Limb (tissue), 2 donors: ENCODE measurements at regions not wholly inside any gene's neighbourhood (a gene's known extent, or its start where the extent isn't known, plus 50 kb on each side); places are given as distances from the start of the nearest gene placed in this dataset.
"Not testable (repeated sequence)": the region's sequence is repeated elsewhere in the genome, so short reads cannot be mapped to it uniquely, and the experiment has no call there.

Experiments used
- DNase-seq, 2 donors: peaks; one replicate each; pipeline ENCODE4 v3.0.0-alpha.2; 2016; ENCODE audit errors: extremely low spot score in 2 of 2

DNA sequence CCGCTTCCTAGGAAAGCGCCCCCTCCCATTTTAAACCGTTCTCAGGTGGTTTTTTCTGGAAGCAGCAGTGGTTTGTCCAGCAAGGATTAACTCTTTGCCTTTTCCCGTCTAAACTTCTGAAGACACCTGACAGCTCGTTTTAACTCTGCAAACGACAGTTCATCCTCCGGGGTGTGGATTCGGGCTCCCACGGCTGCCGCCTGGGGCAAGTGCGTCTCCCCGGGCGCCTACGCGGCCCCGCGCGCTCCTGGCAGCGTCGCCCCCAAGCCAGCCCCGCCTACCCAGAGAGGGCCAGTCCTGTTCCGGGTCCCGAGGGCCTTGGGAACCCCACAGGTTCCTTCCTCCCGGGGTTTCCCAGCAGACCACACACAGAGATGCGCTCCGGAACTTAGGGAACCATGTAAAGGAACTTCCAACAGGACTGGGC lies 54.4 kb downstream of the PRR18 start:
- no peak for DNase-seq

DNA sequence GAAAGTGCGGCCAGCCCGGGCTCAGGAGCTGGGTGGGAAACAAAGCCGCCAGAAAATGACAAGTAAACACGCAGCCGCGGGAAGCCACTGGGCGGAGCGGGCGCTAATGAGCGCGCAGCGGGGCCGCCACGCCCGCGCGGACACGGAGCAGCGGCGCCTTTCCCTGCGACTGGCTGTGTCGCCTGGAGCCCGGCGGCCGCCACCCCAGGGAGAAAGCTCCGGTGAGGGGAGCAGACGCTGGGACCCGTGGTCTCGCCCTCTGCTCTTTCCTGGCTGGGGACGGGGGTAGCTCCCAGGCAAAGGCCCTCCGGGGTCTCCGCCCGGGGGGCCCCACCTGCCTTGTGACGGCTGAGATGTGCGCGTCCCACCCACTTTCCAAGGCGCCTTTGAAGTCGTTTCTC lies 54.9 kb downstream of the PRR18 start:
- DNase-seq, result peak in 1 of 2 donors; percentile 57

DNA sequence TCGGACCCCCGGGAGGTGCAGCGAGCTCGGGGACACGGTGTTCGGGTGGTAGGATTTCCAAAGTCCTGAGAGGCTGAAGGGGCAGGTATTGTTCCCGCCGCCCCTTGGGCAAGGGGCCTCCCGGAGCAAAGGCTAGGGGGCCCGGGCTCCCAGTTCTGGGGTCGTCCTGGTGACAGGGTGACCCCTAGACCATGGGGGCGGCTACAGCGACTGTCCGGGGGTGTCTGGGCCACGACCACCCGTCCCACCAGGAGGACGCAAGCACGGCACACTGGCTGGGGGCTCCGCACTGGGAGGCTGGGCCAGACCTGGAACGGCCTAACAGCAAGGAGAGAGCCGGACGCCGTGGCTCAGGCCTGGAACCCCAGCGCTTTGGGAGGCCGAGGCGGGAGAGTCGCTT lies 55.6 kb downstream of the PRR18 start:
- DNase-seq, result no peak

DNA sequence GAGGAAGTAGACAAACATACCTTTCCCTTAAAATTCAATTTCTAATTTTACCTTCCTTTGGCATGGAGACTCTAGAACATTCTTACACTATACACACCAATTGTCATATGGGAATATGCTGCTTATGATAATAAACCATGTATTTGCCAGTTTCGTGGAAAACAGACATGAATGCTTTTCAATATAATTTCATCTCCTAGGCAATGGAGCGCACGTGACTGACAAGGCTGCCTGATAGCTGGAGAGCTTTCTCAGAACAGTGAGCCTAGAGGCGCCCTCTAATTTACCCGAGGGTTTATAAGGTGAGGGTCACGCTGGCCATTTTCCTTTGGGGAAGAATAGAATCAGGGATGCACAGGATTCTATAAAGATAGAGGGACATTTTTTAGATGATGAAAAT lies 56.5 kb downstream of the PRR18 start:
- no peak for DNase-seq

DNA sequence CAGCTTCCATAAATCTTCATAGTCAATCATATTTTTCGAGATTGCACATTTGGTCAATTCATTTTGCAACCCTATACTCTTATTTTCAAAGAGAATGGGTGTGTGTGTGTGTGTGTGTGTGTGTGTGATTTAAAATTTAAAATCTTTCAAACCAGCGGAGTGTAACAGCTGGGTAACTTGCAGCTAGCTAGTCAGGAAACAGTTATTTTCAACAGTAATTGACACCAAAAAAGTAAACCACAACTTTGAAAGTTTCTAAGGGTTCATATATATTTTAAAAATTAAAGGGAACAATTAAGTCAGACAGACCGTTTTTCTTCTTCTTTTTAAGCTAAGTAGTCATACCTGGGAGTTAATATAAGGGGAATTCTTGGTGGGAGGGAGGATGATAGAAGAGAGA lies 57.0 kb downstream of the PRR18 start:
- no peak for DNase-seq

DNA sequence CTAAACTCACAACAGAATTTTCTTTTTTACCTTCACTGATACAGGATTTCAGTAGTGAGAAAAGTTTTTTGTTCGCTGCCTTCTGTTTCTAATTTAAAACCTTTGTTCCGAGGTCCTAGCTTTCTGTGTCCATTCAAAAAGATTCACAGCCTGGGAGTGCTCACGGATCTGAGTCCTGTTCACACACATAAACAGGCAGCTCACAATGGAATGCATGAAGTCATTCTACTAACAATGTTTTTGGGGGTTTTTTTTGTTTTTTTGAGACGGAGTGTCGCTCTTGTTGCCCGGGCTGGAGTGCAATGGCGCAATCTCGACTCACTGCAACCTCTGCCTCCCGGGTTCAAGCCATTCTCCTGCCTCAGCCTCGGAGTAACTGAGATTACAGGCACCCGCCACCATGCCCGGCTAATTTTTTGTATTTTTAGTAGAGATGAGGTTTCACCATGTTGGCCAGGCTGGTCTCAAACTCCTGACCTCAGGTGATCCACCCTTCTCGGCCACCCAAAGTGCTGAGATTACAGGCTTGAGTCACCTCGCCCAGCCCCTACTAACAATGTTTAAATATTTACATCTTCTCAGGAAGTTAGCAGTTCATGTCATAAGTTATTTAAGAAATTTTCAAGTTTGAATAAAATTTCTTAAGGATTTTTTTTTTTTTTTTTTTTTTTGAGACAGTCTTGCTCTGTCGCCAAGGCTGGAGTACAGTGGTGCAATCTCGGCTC lies 59.0 kb downstream of the PRR18 start:
- not testable (repeated sequence) for DNase-seq

DNA sequence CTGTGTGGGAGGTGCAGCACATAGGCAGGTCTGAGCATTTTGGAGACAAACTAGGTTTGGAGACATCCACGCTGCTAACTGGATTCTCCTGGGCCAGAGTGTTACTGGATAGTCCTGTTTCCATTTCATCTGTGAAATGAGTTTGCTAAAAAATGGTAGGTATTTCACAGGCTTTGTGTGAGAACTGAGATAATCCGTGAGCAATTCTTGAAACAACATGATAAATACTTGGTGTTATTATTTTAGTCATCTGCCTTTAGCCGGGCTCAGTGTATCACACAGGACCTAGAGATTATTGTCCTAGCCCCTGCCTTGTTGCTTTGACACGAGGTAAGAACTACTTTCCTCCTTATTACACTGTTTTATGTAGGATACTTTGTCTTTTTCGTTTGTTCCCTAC lies 63.0 kb downstream of the PRR18 start:
- DNase-seq, result no peak

DNA sequence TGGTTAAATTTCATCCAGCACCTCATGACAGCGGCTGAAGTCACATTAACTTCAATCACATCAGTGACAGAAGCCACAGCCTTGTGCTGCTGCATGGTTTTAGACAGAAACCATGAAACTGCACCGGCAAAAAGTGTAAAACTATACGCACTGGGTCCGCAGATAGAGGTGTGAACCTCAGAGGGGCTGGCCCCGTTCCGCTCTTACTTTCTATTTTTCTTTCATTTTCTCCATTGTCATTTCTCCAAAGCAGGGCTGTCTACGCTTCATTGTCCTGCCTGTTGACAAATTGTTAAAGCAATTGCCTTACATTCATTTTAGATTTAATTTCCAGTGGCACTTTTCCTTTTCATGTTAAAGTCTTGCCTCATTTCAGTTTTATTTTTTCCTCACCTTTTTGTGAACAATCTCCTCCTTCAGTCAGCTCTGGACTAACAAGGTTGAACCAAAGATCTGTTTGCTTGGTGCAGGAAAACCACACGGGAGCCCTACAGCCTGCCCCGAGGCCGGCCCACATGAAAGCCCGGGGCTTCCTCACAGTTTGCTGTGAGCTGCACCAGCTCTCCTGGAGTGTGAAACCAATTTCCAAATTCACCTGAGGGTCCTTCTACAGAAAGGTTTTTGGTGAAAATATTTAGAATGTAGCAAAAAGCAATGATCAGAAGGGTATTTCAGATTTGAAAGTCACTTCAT lies 63.7 kb downstream of the PRR18 start:
- no peak for DNase-seq

DNA sequence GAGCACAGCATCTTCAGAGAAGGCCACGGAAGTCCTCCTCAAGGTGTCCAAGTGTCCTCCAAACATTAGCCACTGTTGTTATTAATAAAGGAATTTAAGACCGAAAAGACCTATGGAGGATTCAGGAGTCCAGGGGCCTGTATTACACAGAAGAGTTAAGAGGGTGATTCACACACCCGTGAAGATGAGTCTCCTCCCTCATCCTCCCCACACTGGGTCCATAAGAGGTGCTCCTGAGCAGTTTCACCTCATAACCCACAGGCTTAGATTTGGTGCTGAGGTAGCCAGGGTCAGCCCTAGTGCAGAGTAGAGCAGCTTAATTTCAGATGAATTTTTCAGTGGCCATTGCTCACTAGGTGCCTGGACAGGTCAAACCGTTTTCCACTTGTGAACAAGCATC lies 65.3 kb downstream of the PRR18 start:
- DNase-seq, result no peak

DNA sequence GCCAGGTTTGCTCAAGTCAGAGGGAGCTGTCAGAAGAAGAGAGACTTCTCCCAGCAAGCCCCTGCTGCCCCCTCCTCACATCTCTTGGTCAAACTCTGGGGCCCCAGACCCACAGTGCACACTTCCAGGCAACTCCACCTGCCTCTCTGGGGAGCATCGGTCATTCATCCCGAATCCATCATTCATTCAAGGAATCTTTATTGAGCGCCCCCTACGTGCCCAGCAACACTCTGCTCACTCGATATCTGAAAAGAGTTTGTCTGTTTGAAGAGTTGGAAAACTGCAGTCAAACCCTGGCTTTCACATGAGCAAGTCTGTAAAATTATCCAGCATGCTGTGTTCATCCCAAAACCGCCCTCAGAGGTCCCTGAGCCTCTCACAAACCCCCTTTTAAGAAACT lies 66.2 kb downstream of the PRR18 start:
- no peak for DNase-seq

DNA sequence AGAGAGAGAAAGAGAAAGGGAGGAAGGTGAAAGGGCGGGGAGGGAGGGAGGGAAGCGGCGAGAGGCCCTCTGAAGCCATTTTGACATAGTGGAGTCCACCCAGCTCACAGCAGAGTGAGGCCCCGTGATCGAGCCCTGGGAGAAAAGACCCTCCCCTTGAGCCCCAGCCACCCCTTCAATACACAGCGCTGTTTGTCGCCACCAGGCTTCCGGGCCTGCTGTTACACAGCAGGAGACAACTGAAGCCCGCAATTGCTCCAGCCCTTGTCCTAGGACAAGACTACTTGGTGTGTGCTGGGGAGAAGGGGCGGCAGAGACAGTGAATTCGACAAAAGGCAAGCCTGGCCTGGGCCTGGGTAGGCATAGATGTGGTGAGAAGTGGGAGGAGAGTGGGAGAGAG lies 67.3 kb downstream of the PRR18 start:
- DNase-seq, result no peak

DNA sequence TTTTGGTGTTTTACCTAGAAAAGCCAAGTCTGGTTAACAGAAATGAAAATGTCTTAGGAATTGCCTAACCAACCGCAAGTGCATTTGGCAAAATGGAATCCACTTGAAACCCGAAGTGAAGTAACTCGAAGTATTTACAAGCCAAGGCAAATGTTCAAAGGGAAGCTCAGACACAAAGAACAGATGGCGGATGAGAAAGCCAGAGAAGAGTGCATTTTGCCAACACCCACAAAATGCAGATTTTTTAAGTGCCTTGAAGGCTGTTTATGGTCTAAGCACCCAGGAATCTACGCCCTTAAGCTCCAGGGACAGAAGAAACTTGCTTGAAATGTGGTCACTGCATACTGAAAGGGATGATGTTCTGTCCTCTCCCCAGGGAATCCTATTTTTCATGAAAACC lies 70.0 kb upstream of the TBXT start:
- DNase-seq, result no peak

DNA sequence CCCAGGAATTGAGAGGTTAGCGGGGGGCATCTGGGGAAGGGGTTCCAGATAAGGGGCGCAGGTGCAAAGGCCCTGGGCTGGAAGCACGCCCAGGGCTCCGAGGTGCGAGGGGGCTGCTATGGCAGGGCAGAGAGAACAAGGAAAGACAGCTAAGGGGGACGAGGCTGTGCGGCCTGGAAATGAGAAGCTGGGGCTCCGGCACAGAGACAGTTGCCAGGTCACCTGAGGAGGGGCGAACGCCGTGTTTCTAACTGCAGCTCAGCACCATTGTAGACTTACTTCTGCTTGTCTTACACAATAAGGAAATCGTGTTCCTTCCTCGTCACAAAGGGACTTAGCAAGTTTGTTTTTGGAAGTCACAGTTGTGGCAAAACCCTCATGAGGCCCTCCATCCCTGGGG lies 68.9 kb upstream of the TBXT start:
- no peak for DNase-seq

DNA sequence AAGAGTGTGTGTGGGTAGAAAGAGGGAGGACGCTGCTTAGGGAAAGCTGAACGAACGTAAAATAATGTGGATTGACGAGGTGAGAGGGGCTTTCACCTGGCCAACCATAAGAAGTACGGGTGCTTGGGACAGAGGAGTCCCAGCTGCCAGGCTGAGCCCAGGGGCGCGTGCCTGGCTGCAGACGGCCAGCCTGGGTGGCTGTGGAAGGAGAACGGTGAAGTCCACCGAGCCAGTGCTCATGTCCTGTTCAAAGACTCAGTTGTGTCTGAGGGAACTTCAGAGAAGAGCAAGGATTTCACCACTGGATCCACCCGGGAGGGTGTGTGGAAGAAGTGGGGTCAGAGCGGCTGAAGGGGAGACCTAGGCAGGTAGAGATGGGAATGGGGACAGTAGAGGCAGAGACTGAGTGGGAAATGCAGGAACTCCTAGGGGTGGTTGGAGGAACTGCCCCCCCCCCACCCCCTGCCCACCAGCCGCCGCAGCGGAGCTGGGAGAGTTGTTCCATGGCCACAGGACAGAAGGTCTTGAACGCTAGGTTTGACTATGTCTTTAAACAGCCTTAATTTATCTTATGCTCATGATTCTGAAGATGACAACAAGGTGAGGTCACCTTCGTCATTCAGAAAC lies 68.1 kb upstream of the TBXT start:
- DNase-seq, result no peak

DNA sequence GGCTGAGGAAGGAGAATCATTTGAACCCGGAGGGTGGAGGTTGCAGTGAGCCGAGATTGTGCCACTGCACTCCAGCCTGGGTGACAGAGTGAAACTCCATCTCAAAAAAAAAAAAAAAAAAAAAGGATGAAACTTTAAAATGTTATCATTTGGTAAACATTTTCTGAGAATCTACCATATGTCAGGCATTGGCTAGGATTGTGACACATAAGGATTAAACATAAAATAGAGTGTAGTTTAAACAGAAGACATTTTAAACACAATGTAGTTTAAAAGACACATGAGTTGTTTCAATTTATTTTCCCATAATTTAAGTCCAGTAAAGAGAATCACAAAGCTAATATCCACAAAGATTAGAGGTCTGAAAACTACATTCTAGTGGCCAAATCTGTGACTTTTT lies 63.5 kb upstream of the TBXT start:
- DNase-seq, result not testable (repeated sequence)

DNA sequence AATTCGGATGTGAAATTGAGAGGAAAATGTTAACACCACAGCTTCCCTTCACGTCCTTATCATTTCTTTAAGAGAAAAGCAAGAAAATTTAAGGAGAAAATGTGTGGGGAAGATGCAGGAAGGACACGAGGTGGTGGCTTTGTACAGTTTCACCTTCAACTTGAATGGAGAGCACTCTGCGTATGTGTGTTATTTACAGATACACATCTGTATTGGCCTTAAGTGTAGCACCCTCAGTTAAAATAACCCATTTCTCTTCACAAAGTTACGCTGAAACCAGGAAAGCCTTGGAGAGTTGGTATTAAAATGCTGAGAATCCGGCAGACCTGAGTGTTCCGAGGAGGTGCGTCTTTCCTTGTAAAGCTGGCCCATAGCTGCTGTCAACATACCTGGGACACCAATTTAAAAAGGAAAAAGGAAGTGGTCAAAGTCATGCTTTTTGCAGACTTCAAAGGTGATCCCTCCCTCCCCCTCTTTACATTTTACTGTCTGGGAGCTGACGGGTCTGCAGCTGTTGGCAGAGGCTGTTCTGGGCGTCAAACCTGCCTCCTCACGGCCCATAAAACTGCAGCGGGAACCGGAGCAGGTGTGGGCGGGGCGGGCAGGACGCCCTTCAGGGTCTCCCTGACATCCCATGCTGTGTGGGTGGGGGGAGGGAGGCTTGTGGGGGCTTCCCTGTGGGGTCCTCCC lies 61.3 kb upstream of the TBXT start:
- DNase-seq, result no peak

DNA sequence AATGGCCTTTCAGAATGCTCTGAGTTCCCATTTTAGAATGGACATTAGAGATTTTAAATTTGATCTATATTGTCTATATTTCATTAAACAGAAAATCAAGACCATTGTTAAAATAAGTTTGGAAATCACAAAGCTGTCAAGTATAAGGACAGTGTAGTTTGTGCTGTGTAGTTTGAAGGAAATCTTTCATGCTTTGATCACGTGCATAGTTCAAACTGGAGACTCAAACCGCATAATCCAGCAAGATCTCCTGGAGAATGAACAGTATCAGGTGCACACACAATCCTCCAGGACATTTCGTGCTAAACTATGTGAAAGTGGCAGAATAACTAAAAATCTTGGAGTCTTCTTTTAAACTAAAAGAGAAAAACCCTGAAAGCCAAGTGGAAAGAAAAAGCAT lies 60.8 kb upstream of the TBXT start:
- DNase-seq, result no peak

DNA sequence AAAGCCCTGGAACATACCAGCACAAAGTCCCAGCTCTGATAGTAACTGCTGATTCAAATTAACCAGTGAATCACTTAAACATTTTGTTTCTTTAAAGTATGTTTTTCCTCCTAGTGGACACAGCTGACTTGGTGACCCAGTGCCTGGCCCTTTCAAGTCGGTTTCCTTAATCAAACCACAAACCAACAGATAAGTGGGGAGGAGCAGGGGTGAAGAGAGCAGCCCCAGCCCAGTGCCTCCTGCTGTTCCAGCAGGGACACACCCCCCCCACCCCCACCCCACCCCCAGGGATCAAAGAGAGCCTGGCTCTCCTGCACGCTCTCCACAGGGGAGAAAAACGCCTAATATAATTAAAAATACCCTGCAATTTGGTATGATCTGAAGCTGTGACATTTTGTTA lies 55.4 kb upstream of the TBXT start:
- no peak for DNase-seq

DNA sequence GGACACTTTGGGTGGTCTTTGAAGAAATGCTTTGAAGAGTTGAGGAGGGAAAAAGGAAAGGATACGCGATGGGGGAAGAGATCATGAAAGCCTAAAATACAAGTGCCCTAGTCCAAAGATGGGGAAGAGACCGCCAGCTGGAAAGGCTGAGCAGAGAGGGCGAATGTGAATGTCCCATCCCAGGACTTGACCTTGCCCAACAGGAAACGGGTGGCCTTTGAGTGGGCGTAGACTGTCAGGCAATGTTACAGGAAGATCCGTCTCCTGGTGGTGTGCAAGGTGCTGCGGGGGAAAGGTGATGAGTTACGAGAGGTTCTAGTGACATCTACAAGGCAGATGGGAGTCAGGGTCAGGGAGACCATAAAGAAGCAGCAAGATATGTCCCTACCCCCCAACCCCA lies 55.0 kb upstream of the TBXT start:
- DNase-seq, result no peak

DNA sequence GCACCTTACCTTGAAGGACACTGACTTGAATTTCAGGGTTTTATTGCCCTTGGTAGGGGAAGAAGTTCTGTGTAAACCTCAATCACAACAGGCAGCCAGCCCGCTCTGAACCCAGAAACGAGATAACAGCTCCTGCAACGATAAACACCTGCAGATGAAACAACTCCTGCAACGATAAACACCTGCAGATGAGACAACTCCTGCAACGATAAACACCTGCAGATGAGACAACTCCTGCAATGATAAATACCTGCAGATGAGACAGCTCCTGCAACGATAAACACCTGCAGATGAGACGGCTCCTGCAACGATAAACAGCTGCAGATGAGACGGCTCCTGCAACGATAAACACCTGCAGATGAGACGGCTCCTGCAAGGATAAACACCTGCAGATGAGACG lies 54.0 kb upstream of the TBXT start:
- no peak for DNase-seq

DNA sequence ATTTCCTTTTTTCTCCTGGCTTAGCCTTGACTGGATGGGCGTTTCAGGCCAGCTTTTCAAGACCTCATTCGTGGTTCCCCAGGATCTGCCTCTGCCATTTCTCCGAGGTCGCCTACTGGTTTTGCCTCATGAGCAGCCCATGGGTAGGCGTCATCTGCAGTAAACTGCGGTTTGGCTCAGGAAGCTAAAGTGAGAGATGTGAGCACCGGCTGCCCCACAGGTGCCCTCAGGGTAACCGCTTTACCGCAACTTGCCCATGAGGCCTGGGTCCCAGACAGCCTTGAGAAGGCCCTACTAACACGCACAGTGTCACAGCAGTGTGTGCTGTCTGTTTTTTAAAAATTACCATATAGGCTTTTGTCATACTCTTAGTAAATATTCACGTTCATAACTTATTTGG lies 53.4 kb upstream of the TBXT start:
- DNase-seq, result no peak
